H1 (cell line): ENCODE measurements at regions not wholly inside any gene's neighbourhood (a gene's known extent, or its start where the extent isn't known, plus 50 kb on each side); places are given as distances from the start of the nearest gene placed in this dataset.

ENCODE experiments used
- CTCF ChIA-PET: fragments of 300-600 bp; sonication (Branson Sonifier 250); formaldehyde crosslinking; loops from one replicate; lab custom pipeline; 2021; ENCODE audit not compliant: partially characterized antibody; lab: Charles Lee
- POLR2A ChIA-PET: fragments of 300-600 bp; sonication (Branson Sonifier 250); formaldehyde crosslinking; loops from one replicate; lab custom pipeline; 2021; ENCODE audit warnings: inconsistent platforms; ENCODE audit not compliant: partially characterized antibody; lab: Charles Lee
- DNase-seq, 2 experiments: peaks; one replicate each; pipeline versions ENCODE4 v3.0.0 to v3.0.0-alpha.2; 2010 to 2022; ENCODE audit warnings: low spot score in 2 of 2, low read depth in 1 of 2, mixed read lengths in 1 of 2
- FAIRE-seq: peaks from 2 replicates; lab custom pipeline; 2011; peaks lifted over from hg19 to GRCh38; lab: Jason Lieb, UNC
- H2AFZ ChIP-seq: 2 replicates; pipeline ENCODE4 v1.8.1; 2012; ENCODE audit warnings: low read length, inconsistent platforms
- H2AK5ac ChIP-seq: 2 replicates; pipeline ENCODE4 v1.6.1; 2013; ENCODE audit warnings: low read depth, low read length
- H2BK120ac ChIP-seq: replicated peaks from 2 replicates; pipeline ENCODE3; 2013; ENCODE audit warnings: low read depth, low read length, inconsistent platforms
- H2BK12ac ChIP-seq: 2 replicates; pipeline ENCODE4 v1.6.1; 2013; ENCODE audit warnings: low read depth, low read length
- H2BK15ac ChIP-seq: 2 replicates; pipeline ENCODE4 v1.6.1; 2013; ENCODE audit warnings: low read length
- H2BK20ac ChIP-seq: 2 replicates; pipeline ENCODE4 v1.6.1; 2013; ENCODE audit warnings: low read length
- H2BK5ac ChIP-seq: 2 replicates; pipeline ENCODE4 v1.6.1; 2013; ENCODE audit warnings: low read depth, low read length
- H3K14ac ChIP-seq: 2 replicates; pipeline ENCODE4 v1.6.1; 2013; ENCODE audit warnings: inconsistent platforms; ENCODE audit not compliant: insufficient read length
- H3K18ac ChIP-seq: 2 replicates; pipeline ENCODE4 v1.6.1; 2013; ENCODE audit warnings: low read length; ENCODE audit errors: extremely low read depth
- H3K23ac ChIP-seq: 2 replicates; pipeline ENCODE4 v1.6.1; 2013; ENCODE audit warnings: inconsistent platforms; ENCODE audit not compliant: insufficient read length
- H3K23me2 ChIP-seq: 2 replicates; pipeline ENCODE4 v1.6.1; 2013; ENCODE audit warnings: low read depth, low read length
- H3K27ac ChIP-seq: 2 replicates; pipeline ENCODE4 v1.6.1; 2011; ENCODE audit warnings: low read depth, low read length, inconsistent platforms
- H3K27me3 ChIP-seq, 4 experiments: replicated peaks in 1 of 4; 1 replicate in 1 of 4; 2 replicates in 3 of 4; pipeline versions ENCODE4 v1.6.1 to v1.8.1; 2011 to 2013; ENCODE audit warnings: low read length in 3 of 4, mild to moderate bottlenecking in 3 of 4, inconsistent platforms in 2 of 4, mixed read lengths in 2 of 4, moderate library complexity in 1 of 4; ENCODE audit not compliant: control insufficient read depth in 3 of 4, insufficient read depth in 3 of 4; ENCODE audit errors: extremely low read depth in 1 of 4
- H3K36me3 ChIP-seq, 4 experiments: 2 replicates each; pipeline versions ENCODE4 v1.6.1 to v1.8.1; 2011 to 2013; ENCODE audit warnings: mild to moderate bottlenecking in 4 of 4, low read length in 3 of 4, moderate library complexity in 2 of 4, control low read depth in 1 of 4, inconsistent platforms in 1 of 4; ENCODE audit not compliant: insufficient read depth in 4 of 4, control insufficient read depth in 2 of 4
- H3K4ac ChIP-seq: replicated peaks from 2 replicates; pipeline ENCODE3; 2013; ENCODE audit warnings: low read length, low read depth, mixed read lengths, inconsistent platforms; ENCODE audit not compliant: insufficient read length
- H3K4me1 ChIP-seq, 4 experiments: replicated peaks in 1 of 4; 1 replicate in 1 of 4; 2 replicates in 3 of 4; pipeline versions ENCODE4 v1.6.1 to v1.8.1; 2011 to 2013; ENCODE audit warnings: low read length in 3 of 4, inconsistent platforms in 2 of 4, mixed read lengths in 1 of 4; ENCODE audit not compliant: insufficient read depth in 4 of 4, control insufficient read depth in 3 of 4
- H3K4me2 ChIP-seq, 2 experiments: 2 replicates each; pipeline versions ENCODE4 v1.6.1 to v1.8.1; 2011 to 2013; ENCODE audit warnings: low read depth in 2 of 2, low read length in 2 of 2, control low read depth in 1 of 2, inconsistent platforms in 1 of 2, mild to moderate bottlenecking in 1 of 2; ENCODE audit not compliant: insufficient read depth in 1 of 2
- H3K4me3 ChIP-seq, 4 experiments: fragments of 200-600, 300-600 bp in 1 of 4; sonication (generic), shearing (Covaris generic), sonication (Bioruptor Twin) in 1 of 4; 2 replicates each; pipeline versions ENCODE4 v1.5.1 to v1.8.1; 2011 to 2016; ENCODE audit warnings: low read length in 4 of 4, low read depth in 3 of 4, control low read depth in 2 of 4, inconsistent platforms in 2 of 4, mild to moderate bottlenecking in 2 of 4, mixed read lengths in 1 of 4, moderate library complexity in 1 of 4; ENCODE audit not compliant: insufficient read depth in 2 of 4; ENCODE audit errors: extremely low read depth in 1 of 4
- H3K56ac ChIP-seq: replicated peaks from 2 replicates; pipeline ENCODE3; 2013; ENCODE audit warnings: low read depth, mild to moderate bottlenecking, mixed read lengths, low read length, inconsistent platforms; ENCODE audit not compliant: insufficient read length
- H3K79me1 ChIP-seq: 2 replicates; pipeline ENCODE4 v1.6.1; 2013; ENCODE audit warnings: low read depth, low read length, control low read depth
- H3K79me2 ChIP-seq, 2 experiments: 2 replicates each; pipeline versions ENCODE4 v1.6.1 to v1.8.1; 2012 to 2013; ENCODE audit warnings: low read length in 2 of 2, mild to moderate bottlenecking in 2 of 2, inconsistent platforms in 1 of 2; ENCODE audit not compliant: insufficient read depth in 2 of 2, control insufficient read depth in 1 of 2
- H3K9ac ChIP-seq, 4 experiments: replicated peaks in 1 of 4; 1 replicate in 1 of 4; 2 replicates in 3 of 4; pipeline versions ENCODE4 v1.6.1 to v1.8.1; 2011 to 2013; ENCODE audit warnings: low read depth in 3 of 4, low read length in 3 of 4, control low read depth in 2 of 4, mild to moderate bottlenecking in 2 of 4, moderate library complexity in 2 of 4, inconsistent platforms in 1 of 4; ENCODE audit errors: extremely low read depth in 1 of 4
- H3K9me3 ChIP-seq, 2 experiments: 2 replicates each; pipeline versions ENCODE4 v1.6.1 to v1.8.1; 2012 to 2013; ENCODE audit warnings: mild to moderate bottlenecking in 2 of 2, moderate library complexity in 2 of 2, control low read depth in 1 of 2, inconsistent platforms in 1 of 2, low read depth in 1 of 2, low read length in 1 of 2, mixed read lengths in 1 of 2; ENCODE audit not compliant: insufficient read depth in 2 of 2
- H4K20me1 ChIP-seq, 2 experiments: replicated peaks in 1 of 2; 2 replicates each; pipeline versions ENCODE3 to v1.8.1; 2011 to 2013; ENCODE audit warnings: inconsistent platforms in 2 of 2, low read length in 2 of 2, mild to moderate bottlenecking in 1 of 2; ENCODE audit not compliant: insufficient read depth in 2 of 2, control insufficient read depth in 1 of 2
- H4K5ac ChIP-seq: 2 replicates; pipeline ENCODE4 v1.6.1; 2013; ENCODE audit warnings: low read length, low read depth, mixed read lengths, inconsistent platforms; ENCODE audit not compliant: insufficient read length
- H4K8ac ChIP-seq: 2 replicates; pipeline ENCODE4 v1.8.0; 2013; ENCODE audit warnings: mild to moderate bottlenecking, moderate library complexity, low read length, inconsistent platforms; ENCODE audit not compliant: insufficient read depth; ENCODE audit errors: extremely low read depth
- H4K91ac ChIP-seq: replicated peaks from 2 replicates; pipeline ENCODE3; 2013; ENCODE audit warnings: low read length, mixed read lengths, inconsistent platforms; ENCODE audit not compliant: insufficient read length
- SIN3A ChIP-seq, 2 experiments: IDR thresholded peaks in 1 of 2; conservative IDR thresholded peaks in 1 of 2; 2 replicates each; pipeline ENCODE4 v1.6.1; 2011 to 2012; ENCODE audit warnings: low read length in 2 of 2, improper control_type of control experiment in 1 of 2, low read depth in 1 of 2, mild to moderate bottlenecking in 1 of 2
- WGBS, 2 experiments: shearing (Covaris generic) in 1 of 2; methylation state at CpG; one replicate each; pipeline versions ENCODE4 v1.1.6 to v1.1.7; 2013 to 2015; ENCODE audit warnings: low lambda C conversion rate in 2 of 2, mixed read lengths in 2 of 2, inconsistent platforms in 1 of 2, low coverage in 1 of 2, missing lambda C conversion rate in 1 of 2; ENCODE audit not compliant: insufficient replicate concordance in 2 of 2, insufficient coverage in 1 of 2, insufficient read length in 1 of 2; ENCODE audit errors: extremely low coverage in 1 of 2, missing lambda C conversion rate in 1 of 2; 5-methylcytosine and 5-hydroxymethylcytosine counted together

DNA sequence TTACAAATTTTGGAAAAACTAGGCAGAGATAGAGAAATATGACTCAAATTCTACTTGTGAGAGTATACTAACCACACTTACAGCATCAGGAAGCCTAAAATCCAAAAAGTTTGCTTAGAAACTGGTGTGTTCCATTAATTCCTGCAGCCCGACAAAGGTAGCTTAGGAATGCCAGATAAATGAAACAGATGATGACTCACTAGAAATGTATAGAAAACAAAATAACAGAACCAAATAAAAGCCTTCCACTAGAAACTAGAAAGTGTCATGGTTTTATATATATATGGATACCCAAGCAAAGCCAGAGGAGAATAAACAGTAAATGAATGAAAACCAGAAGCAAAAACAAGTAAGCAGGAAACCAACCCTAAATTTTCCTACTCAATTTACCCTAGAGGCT, 272.2 kb upstream of the PRDM9 start:
- H3K4me2 ChIP-seq: no peak overlapping the region
- TF ChIP-seq SIN3A (conservative IDR thresholded peaks at IDR 0.05 in 1 of 2, IDR thresholded peaks at IDR 0.05 in 1 of 2; ENCODE audit: low read depth in 1 of 2, low read length in 2 of 2): no peak

More for the DNA sequence above, 272.2 kb upstream of the PRDM9 start:
- H3K14ac ChIP-seq: no peak overlapping the region
- H4K5ac ChIP-seq: no peak overlapping the region
- no peak overlapping the region for H3K18ac ChIP-seq
- H3K23ac ChIP-seq: no peak overlapping the region
- WGBS, 2 experiments: 89% methylated on average over 1 of the region's 1 CpG; no CpG with 5 or more reads in 1 of the 2 experiments
- H2BK15ac ChIP-seq: no peak overlapping the region
- H3K27me3 ChIP-seq: peaks cover 0 to under 1% (median 0%) of the 10 kb centered on the region in 4 experiments; a peak in 1 of 7 replicates
- H2AK5ac ChIP-seq: no peak overlapping the region
- no peaks in the 10 kb centered on the region for H4K20me1 ChIP-seq
- no peak for DNase-seq
- no peak overlapping the region for H2AFZ ChIP-seq
- no peak overlapping the region for H4K91ac ChIP-seq
- no peaks in the 10 kb centered on the region for H3K36me3 ChIP-seq
- H3K4ac ChIP-seq: no peak overlapping the region
- H3K4me1 ChIP-seq: peaks cover 0 to 5% (median 3%) of the 10 kb centered on the region in 4 experiments; a peak in 5 of 7 replicates
- H2BK5ac ChIP-seq: no peak overlapping the region
- no peaks in the 10 kb centered on the region for H3K79me2 ChIP-seq
- no peak overlapping the region for H2BK12ac ChIP-seq
- no peak overlapping the region for H3K27ac ChIP-seq
- no peaks in the 10 kb centered on the region for H3K23me2 ChIP-seq
- no peaks in the 10 kb centered on the region for H3K79me1 ChIP-seq
- FAIRE-seq: no peak
- ChIA-PET POLR2A (no interaction called here), CTCF (no interaction called here)
- H2BK120ac ChIP-seq: no peak overlapping the region
- H3K4me3 ChIP-seq: no peak overlapping the region
- no peak overlapping the region for H3K56ac ChIP-seq
- H2BK20ac ChIP-seq: no peak overlapping the region
- H3K9ac ChIP-seq: no peak overlapping the region
- no peak overlapping the region for H4K8ac ChIP-seq
- H3K9me3 ChIP-seq: no peaks in the 10 kb centered on the region
